Keratinocyte (primary cell): ENCODE measurements at regions not wholly inside any gene's neighbourhood (a gene's known extent, or its start where the extent isn't known, plus 50 kb on each side); places are given as distances from the start of the nearest gene placed in this dataset.

ENCODE experiments used
- DNase-seq: peaks from one replicate; pipeline ENCODE4 v3.0.0-alpha.2; 2011; ENCODE audit warnings: low read depth, missing footprints, low spot score
- FAIRE-seq: peaks from 2 replicates; lab custom pipeline; 2011; peaks lifted over from hg19 to GRCh38; lab: Jason Lieb, UNC
- H2AFZ ChIP-seq: 2 replicates; pipeline ENCODE4 v1.6.0; 2012; ENCODE audit warnings: low read length, control low read depth, inconsistent platforms; ENCODE audit not compliant: control insufficient read depth
- H3K27ac ChIP-seq: 2 replicates; pipeline ENCODE4 v1.5.1; 2011; ENCODE audit warnings: low read length; ENCODE audit not compliant: control insufficient read depth, insufficient read depth
- H3K27me3 ChIP-seq: 3 replicates; pipeline ENCODE4 v1.6.0; 2011; ENCODE audit warnings: low read length; ENCODE audit not compliant: control insufficient read depth, insufficient read depth; ENCODE audit errors: extremely low read depth
- H3K36me3 ChIP-seq, 2 experiments: 2 replicates in 1 of 2; 3 replicates in 1 of 2; pipeline ENCODE4 v1.5.1; 2011; ENCODE audit warnings: low read length in 2 of 2, mild to moderate bottlenecking in 1 of 2; ENCODE audit not compliant: control insufficient read depth in 2 of 2, insufficient read depth in 2 of 2; ENCODE audit errors: extremely low read depth in 1 of 2
- H3K4me1 ChIP-seq: 3 replicates; pipeline ENCODE4 v1.5.1; 2011; ENCODE audit warnings: low read length; ENCODE audit not compliant: control insufficient read depth, insufficient read depth; ENCODE audit errors: extremely low read depth
- H3K4me2 ChIP-seq: 3 replicates; pipeline ENCODE4 v1.6.0; 2011; ENCODE audit warnings: low read depth, low read length; ENCODE audit not compliant: control insufficient read depth, insufficient read depth; ENCODE audit errors: extremely low read depth
- H3K4me3 ChIP-seq, 3 experiments: fragments of 200-600 bp in 1 of 3; sonication (generic) in 1 of 3; 2 replicates in 2 of 3; 3 replicates in 1 of 3; pipeline ENCODE4 v1.5.1; 2011 to 2016; ENCODE audit warnings: low read length in 3 of 3, mild to moderate bottlenecking in 3 of 3, control low read depth in 2 of 3, inconsistent platforms in 1 of 3, low read depth in 1 of 3, mixed read lengths in 1 of 3, mixed run types in 1 of 3, moderate library complexity in 1 of 3; ENCODE audit not compliant: control insufficient read depth in 2 of 3, insufficient read depth in 2 of 3; ENCODE audit errors: extremely low read depth in 1 of 3
- H3K79me2 ChIP-seq: 2 replicates; pipeline ENCODE4 v1.6.0; 2012; ENCODE audit warnings: low read length; ENCODE audit not compliant: control insufficient read depth, insufficient read depth
- H3K9ac ChIP-seq: 3 replicates; pipeline ENCODE4 v1.6.0; 2011; ENCODE audit warnings: low read length; ENCODE audit not compliant: control insufficient read depth, insufficient read depth; ENCODE audit errors: extremely low read depth
- H3K9me1 ChIP-seq: 3 replicates; pipeline ENCODE4 v1.6.0; 2011; ENCODE audit warnings: low read length; ENCODE audit not compliant: control insufficient read depth, insufficient read depth; ENCODE audit errors: extremely low read depth
- H3K9me3 ChIP-seq: 2 replicates; pipeline ENCODE4 v1.5.1; 2012; ENCODE audit warnings: low read depth, low read length; ENCODE audit not compliant: control insufficient read depth
- H4K20me1 ChIP-seq: 3 replicates; pipeline ENCODE4 v1.6.0; 2011; ENCODE audit warnings: low read length; ENCODE audit not compliant: control insufficient read depth, insufficient read depth; ENCODE audit errors: extremely low read depth
- CTCF ChIP-seq, 3 experiments: IDR thresholded peaks in 1 of 3; conservative IDR thresholded peaks in 1 of 3; optimal IDR thresholded peaks in 1 of 3; 2 replicates in 2 of 3; 3 replicates in 1 of 3; pipeline versions ENCODE3 to v1.5.1; 2011; ENCODE audit warnings: low read length in 3 of 3, mild to moderate bottlenecking in 3 of 3, moderate library complexity in 2 of 3, control low read depth in 1 of 3, inconsistent platforms in 1 of 3; ENCODE audit not compliant: insufficient read depth in 2 of 3; ENCODE audit errors: extremely low read depth in 1 of 3
- EZH2 ChIP-seq: IDR thresholded peaks from one replicate; pipeline ENCODE4 v1.6.1; 2012; ENCODE audit warnings: inconsistent platforms, mild to moderate bottlenecking, low read length, moderate library complexity
- dilution Hi-C: fragments of 300-500 bp; cut with MboI; formaldehyde crosslinking; loops from one replicate; pipeline ENCODE4 v1.7.0; 2020; ENCODE audit warnings: low sequenced_read_pairs; ENCODE audit not compliant: extremely low pct_ligation_motif_present

- no peak overlapping the region for H2AFZ ChIP-seq
- H3K4me3 ChIP-seq: no peak overlapping the region
- no peaks in the 10 kb centered on the region for H3K36me3 ChIP-seq
- no peak overlapping the region for H3K9ac ChIP-seq
- no peak overlapping the region for H3K27ac ChIP-seq
- no peaks in the 10 kb centered on the region for H3K79me2 ChIP-seq
- DNase-seq (no peak), FAIRE-seq (no peak)
- dilution Hi-C loops: no loop called here
- H3K9me1 ChIP-seq: no peaks in the 10 kb centered on the region
- H3K4me1 ChIP-seq: no peaks in the 10 kb centered on the region
- TF ChIP-seq CTCF (optimal IDR thresholded peaks at IDR 0.05 in 1 of 3, IDR thresholded peaks at IDR 0.05 in 1 of 3, conservative IDR thresholded peaks at IDR 0.05 in 1 of 3; ENCODE audit: extremely low read depth in 1 of 3, insufficient read depth in 2 of 3, low read length in 3 of 3) (no peak), EZH2 (no peak)
- peaks cover 80% of the 10 kb centered on the region for H3K27me3 ChIP-seq
- H3K9me3 ChIP-seq: no peaks in the 10 kb centered on the region
- H3K4me2 ChIP-seq: no peak overlapping the region
- no peaks in the 10 kb centered on the region for H4K20me1 ChIP-seq
These were observed 322.6 kb upstream of the TLE3 start for GRCh38 chr15:70420086-70420947.

GRCh38 chr15:70418943-70419342 lies 321.2 kb upstream of the TLE3 start:
- no peaks in the 10 kb centered on the region for H3K79me2 ChIP-seq
- no peaks in the 10 kb centered on the region for H4K20me1 ChIP-seq

More at GRCh38 chr15:70418943-70419342, 321.2 kb upstream of the TLE3 start:
- dilution Hi-C loops: no loop called here
- Histone ChIP-seq H3K27ac (no peak overlapping the region), H3K4me1 (no peaks in the 10 kb centered on the region), H2AFZ (no peak overlapping the region), H3K9ac (no peak overlapping the region), H3K36me3 (no peaks in the 10 kb centered on the region), H3K4me3 (no peak overlapping the region), H3K27me3 (peaks cover 68% of the 10 kb centered on the region), H3K4me2 (no peak overlapping the region), H3K9me3 (no peaks in the 10 kb centered on the region), H3K9me1 (no peaks in the 10 kb centered on the region)
- TF ChIP-seq CTCF (optimal IDR thresholded peaks at IDR 0.05 in 1 of 3, IDR thresholded peaks at IDR 0.05 in 1 of 3, conservative IDR thresholded peaks at IDR 0.05 in 1 of 3; ENCODE audit: extremely low read depth in 1 of 3, insufficient read depth in 2 of 3, low read length in 3 of 3) (no peak), EZH2 (no peak)
- DNase-seq: no peak
- FAIRE-seq: no peak
